HFF-Myc (cell line): ENCODE measurements at regions not wholly inside any gene's neighbourhood (a gene's known extent, or its start where the extent isn't known, plus 50 kb on each side); places are given as distances from the start of the nearest gene placed in this dataset.

ENCODE experiments used
- DNase-seq: peaks from one replicate; pipeline ENCODE4 v3.0.0-alpha.2; 2011; ENCODE audit warnings: low read depth; ENCODE audit errors: extremely low read depth
- H3K4me3 ChIP-seq: replicated peaks from 2 replicates; pipeline ENCODE4 v1.5.1; 2011; ENCODE audit warnings: low read depth, mild to moderate bottlenecking, control low read depth, low read length
- CTCF ChIP-seq: IDR thresholded peaks from 2 replicates; pipeline ENCODE4 v1.5.1; 2012; ENCODE audit warnings: mild to moderate bottlenecking, low read depth, low read length, control low read depth; ENCODE audit errors: missing control alignments

- no peak overlapping the region for H3K4me3 ChIP-seq
- TF ChIP-seq CTCF: no peak
- no peak for DNase-seq
These were observed 164.4 kb upstream of the SKOR2 start for GRCh38 chr18:47415881-47416280.

GRCh38 chr18:47413327-47413726 lies 161.9 kb upstream of the SKOR2 start:
- no peak for TF ChIP-seq CTCF
- H3K4me3 ChIP-seq: no peak overlapping the region
- no peak for DNase-seq

- no peak for TF ChIP-seq CTCF
These were observed 161.5 kb upstream of the SKOR2 start for GRCh38 chr18:47412924-47413323.

GRCh38 chr18:47411159-47411558 lies 159.7 kb upstream of the SKOR2 start:
- no peak for DNase-seq
- H3K4me3 ChIP-seq: no peak overlapping the region
- no peak for TF ChIP-seq CTCF

More at GRCh38 chr18:47412924-47413323, 161.5 kb upstream of the SKOR2 start:
- H3K4me3 ChIP-seq: no peak overlapping the region
- DNase-seq: no peak

GRCh38 chr18:47410139-47410538 lies 158.7 kb upstream of the SKOR2 start:
- no peak for DNase-seq
- no peak for TF ChIP-seq CTCF
- no peak overlapping the region for H3K4me3 ChIP-seq

- no peak for DNase-seq
- no peak overlapping the region for H3K4me3 ChIP-seq
- no peak for TF ChIP-seq CTCF
These were observed 158.1 kb upstream of the SKOR2 start for GRCh38 chr18:47409519-47409918.

- no peak for DNase-seq
- no peak for TF ChIP-seq CTCF
- H3K4me3 ChIP-seq: no peak overlapping the region
These were observed 156.3 kb upstream of the SKOR2 start for GRCh38 chr18:47407736-47408135.
